NCI-H2196 treated with DMSO at 0.1 percent for 48 hours (cell line): ENCODE measurements at regions not wholly inside any gene's neighbourhood (a gene's known extent, or its start where the extent isn't known, plus 50 kb on each side); places are given as distances from the start of the nearest gene placed in this dataset.

Experiments
- DNase-seq: peaks from one replicate; lab custom pipeline; 2025; ENCODE audit not compliant: unreplicated experiment; lab: John Stamatoyannopoulos, UW

DNA sequence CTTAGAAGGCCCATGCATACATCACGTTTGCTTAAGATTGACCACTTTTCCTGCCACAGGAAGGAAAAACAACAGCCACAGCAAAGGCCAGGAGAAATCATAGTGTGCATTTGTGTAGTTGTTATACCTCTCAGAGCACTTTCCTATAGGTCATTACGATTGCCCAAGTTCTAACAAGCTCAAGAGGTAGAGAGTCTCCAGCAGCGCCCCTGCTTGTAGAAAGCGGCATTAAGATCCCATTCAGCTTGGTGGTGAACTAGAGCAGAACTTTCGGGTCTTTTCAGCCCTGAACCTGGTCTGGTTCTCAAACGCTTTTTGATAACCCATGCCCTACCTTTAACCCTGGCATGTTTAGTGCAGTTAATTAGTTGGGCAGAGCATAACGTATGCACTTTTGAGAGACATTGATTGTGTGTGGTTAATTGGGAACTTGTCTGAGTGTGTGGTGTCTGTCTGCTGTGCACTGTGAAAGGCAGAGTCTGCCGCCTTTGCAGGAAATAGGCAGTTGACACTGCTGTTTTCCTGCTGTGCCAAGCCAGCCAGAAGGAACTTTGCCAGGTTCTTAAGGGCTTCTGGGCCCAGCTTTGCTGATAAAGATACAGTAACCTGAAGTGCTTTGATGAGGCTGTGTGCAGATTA, 109.9 kb upstream of the CLMP start:
- DNase-seq, result peak; percentile 14

DNA sequence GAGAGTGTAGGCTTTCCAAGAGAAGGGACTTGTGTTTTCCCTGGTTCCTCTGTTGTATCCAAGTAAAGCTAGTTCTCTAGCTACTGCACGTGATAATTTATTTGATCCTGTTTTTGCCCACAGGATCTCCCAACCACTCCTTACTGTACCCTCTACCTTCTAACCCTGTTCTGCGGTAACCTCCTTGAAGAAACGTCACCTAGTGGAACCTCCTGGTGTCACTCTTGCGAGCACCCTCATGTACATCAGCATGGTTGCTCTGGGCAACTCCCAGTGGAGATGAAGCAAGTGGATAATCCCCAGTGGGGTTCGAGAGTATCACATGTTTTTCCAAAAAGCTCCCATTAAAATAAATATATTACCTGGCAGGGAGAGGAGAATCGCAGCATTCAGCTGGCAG, 108.9 kb upstream of the CLMP start:
- no peak for DNase-seq

DNA sequence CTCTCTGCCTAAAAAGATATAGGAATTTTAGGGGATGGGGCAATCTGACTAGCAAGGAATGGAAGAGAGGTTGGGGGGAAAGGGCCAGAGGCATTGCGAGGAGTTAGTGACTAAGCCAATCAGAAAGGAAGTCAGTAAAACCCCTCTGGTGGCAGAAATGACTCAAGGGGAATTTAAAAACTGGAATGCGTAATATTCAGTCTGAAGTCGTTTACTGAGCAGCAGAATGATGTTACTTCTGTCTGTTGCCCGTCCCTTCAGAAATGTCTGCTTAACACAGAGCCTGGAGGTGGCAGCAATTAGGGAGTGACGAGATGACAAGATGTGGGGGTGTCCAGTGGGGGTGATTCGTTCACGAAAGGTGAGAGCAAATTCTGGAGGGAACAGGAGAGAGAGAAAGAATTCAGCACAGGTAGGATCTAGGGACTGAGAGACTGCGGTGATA, 107.7 kb upstream of the CLMP start:
- DNase-seq, result no peak

DNA sequence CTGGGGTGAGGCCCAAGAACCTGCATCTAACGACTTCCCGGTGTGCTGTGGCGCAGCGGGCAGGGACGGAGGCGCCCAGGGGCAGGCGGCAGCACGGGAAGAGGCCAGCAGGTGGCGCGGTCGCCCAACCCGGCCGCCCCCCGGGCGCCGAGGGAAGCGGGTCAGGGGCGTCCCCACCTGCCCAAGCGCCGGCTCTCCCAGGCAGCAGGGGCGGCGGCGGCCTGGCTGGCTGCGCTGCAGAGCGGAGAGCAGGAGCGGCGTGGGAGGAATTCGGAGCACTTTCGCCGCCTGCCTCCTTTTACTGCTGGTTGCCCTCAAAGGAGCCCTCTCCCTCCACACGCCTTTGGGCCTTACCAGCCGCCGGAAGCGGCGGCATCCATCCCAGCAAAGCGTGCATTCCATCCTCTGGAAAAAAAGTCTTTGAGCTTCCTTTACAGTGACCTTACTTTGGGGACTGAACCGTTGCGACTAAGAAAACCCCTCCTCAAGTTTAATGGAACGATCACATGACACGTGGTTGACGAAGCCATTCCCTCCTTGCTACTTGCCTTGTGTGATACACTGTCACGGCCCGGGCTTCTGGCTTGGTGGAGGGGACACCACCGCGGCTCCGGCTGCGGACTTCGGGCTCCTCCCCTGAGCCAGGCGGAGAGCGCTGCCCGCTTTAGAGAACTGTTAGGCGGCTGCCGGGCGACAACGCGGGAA, 106.8 kb upstream of the CLMP start:
- DNase-seq, result no peak

DNA sequence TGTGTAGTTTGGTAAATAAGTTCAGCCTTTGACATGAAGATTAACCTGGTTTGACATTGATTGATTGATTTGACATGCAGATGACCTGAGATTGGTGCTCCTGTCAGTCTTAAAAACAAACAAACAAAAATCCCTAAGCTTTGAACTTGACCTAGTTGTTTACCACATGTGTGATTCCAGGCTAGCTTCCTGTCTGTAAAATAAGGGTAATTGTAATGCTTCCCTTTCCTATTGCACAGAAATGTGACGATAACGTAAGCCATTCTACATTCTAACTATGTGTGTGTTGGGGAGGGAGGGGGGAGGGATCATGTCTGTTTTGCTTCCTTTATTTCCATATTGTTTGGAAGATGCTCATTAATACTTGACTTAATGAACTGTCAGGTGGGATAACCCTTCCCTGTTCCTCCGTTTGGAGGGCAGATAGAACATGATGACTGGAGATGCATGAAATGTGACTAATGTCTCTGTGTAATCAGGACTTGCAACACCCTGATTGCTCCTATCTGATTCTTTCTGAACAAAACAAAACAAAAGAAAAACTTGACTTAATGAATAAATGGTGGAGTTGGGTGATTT, 106.1 kb upstream of the CLMP start:
- DNase-seq, result no peak

DNA sequence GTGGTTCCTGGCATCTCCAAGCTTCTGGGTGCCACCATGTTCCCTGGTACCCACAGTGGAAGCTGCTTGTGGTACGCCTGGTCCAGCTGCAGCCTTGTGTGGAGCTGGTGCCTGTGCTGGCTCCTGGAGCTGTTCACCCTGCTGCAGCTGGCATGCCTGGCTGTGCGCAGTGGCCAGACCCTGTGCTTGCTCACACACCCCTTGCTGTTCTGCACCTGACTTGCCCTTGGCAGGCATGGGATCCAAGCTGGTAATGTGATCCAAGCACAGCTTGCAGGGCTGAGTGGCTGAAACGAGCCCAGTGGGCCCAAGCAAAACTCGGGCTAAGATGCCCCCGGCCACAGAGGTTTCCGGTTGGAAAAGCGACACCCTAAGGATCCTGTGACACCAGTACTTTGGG, 104.7 kb upstream of the CLMP start:
- no peak for DNase-seq

DNA sequence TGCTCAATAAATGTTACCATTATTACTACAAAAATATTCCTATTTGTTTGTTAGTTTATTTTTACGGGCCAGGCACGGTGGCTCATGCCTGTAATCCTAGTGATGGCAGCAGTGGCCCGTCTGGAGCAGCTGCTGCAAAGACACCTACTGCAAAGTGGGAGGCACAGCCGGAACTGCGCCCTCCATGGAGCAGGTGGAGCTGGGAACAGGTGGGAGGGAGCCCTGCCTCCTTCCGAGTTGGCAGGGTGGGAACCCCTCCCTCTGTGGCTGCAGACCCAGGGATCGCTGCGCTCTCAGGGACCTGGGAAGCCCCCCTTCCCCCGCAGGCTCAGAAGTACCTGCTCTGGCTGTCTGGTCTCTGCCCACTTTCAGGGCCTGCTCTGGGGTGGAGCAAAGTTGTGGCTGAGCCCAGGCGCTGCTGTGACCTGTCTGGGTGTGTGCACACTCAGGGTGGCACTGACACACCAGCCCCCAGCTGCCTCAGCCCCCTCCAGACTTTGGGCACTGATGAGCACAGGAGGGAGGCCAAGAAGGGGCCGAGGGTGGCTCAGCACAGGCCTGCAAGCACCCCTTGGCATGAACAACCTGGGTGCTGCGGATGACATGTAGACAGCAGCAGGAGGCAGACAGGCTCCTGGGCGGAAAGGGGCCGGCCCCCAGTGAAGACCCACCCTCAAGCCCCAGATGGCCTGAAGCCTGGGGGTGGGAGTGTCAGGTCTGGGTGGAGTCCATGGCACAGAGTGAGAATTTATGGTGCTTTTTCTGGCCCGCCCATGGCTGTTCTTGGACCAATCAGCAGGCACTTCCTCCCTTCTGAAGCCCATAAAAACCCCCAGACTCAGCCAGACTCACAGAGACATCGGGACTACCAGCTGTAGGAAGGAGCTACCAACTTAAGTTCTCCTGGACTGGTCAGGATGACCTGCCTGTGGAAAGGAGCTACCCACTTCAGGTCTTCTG, 103.7 kb upstream of the CLMP start:
- no peak for DNase-seq

DNA sequence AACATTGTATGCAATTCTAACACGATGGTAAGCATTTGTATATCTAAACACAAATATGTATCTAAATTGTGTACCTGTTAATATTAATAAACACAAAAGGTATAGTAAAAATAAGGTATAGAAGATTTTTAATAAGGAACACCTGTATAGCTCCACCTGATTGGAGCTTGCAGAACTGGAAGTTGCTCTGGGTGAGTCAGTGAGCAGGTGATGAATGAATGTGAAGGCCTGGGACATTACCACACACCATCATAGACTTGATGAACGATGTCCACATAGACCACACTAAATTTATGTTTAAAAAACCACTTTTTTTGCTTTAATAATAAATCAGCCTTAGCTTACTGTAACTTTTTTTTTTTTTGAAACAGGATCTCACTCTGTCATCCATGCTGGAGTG, 97.6 kb upstream of the CLMP start:
- DNase-seq, result no peak

DNA sequence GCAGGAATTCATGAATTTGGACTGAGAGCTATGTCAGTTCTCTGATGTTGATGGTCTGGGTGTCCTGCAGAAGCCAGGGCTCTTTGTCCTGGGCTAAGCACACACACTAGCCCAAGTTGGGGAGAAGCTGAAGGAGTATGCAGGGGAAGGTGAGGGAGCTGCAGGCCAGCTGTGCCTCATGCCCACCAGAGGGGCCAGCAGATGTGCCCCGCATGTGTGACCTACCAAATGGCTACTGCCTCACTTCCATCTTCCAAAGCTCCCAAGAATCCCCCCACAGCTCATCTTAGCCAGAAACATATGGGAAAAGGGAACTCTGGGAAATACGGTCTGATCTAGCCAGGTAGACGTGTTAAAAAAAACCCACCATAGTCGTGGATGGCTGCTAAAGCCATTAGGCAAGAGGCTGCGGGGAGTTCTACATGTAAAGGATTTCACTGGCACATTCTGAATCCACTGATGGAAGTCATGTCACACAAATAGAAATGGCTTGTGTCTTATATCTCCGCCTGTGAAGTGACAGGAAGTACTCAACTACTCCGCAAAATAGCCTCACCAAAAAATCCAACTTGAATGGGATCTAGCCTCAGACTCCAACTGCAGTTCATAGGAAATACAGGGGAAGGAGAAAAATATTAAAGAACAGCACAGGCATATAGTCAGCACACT, 96.3 kb upstream of the CLMP start:
- no peak for DNase-seq

DNA sequence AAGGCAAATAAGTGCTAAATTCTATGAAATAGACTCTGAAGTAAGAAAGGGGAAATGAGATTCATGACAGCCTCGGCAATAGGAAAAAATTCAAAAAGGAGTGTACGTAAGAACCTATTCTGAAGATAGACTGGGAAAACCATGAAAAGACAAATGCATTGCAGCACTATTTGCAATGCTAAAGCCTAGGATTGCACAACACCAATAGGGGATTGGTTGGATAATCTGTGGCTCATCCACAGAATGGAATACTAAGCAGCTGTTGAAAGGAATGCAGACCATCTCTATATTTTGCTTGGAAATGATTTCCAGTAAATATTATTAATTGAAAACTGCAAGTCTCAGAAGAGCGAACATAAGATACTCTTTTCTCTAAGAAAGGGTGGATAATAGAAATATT, 91.7 kb upstream of the CLMP start:
- DNase-seq, result no peak

DNA sequence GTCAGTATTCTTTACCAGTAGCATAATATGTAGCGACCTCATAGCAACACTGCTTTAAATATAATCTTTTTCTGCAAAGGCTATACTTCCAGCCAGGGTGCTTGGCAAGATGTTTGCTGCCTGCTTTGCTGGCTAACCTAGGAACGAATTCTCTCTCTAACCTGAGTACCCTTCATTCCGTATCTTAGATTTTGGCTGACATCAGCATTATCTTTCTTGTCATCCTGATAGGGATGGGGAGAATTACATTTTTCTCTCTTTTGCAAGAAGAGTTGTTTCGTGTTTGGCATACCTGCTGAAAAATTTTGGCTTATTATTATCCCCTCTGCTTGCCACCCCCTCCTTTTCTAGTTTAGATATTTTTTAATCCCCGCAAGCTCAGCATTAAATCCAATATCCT, 91.2 kb upstream of the CLMP start:
- DNase-seq, result no peak

DNA sequence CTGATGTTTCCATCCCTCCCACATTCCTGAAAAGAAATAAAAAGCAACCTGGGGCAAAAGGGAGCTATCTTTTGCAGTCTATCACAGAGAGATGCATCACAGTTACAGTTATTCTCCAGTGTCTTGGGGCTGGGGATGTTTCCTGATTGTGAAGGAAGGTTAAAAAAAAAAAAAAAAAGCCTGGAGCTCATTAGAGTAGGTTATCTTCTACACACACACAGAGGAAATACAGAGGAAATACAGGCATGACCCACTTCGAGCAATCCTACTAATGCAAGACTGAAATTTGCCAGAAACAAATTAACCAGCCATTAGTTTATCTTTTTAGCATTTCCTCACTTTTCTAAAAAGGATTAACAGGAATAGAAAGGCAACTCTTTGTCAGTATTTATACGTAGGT, 89.4 kb upstream of the CLMP start:
- no peak for DNase-seq

DNA sequence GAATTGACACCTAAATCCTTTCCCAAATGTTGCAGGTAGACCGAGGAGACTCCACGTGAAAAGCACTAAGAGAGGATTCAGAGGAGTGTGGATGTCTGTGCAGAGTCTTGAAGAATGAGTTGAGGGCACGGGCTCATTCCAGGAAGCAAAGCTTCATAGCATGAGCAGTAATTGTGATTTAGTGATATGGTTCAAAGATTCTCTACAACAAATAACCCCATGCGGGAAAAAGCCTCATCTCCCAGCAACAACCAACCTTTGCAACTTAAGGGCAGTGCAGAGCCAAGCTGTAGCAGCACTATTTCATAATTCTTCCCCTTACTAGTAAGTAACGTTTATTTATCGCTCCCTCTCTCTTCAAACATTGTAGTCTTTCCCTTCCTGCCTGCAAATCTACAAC, 87.5 kb upstream of the CLMP start:
- no peak for DNase-seq

DNA sequence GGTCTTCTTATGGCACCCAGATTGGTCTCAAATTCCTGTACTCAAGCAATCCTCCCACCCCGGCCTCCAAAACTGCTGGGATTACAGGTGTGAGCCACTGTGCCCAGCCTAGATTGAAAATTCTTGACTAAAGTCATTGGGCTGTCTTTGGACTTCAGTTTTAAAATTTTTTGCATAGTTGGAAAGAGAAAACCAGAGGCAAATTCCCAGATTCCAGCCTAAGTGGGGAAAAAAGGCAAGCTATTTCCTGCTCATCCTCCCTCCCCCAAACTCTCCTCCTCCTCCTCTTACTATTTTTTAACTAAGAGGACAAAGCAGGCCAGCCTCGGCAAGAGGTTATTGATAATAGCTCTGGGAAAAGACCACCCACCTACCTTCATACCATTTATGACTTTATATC, 78.6 kb upstream of the CLMP start:
- DNase-seq, result no peak

DNA sequence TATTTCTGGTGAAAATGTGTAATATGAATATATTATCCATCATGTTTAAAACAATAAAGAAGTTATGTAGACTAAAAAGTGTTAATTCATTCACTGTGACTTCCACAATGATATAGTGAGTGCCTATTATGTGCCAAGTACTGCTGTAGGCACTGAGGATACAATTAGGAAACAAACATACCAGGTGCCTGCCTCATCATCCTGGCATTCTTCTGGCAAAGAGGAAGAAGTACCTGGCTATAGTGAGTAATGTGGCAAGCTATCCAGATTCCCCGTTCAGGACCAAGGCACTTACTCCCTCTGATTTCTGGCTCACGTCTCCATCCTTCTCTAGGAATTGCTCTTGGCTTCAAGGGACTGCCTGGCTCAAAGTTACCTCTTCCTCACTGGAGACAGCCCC, 77.5 kb upstream of the CLMP start:
- DNase-seq, result no peak

DNA sequence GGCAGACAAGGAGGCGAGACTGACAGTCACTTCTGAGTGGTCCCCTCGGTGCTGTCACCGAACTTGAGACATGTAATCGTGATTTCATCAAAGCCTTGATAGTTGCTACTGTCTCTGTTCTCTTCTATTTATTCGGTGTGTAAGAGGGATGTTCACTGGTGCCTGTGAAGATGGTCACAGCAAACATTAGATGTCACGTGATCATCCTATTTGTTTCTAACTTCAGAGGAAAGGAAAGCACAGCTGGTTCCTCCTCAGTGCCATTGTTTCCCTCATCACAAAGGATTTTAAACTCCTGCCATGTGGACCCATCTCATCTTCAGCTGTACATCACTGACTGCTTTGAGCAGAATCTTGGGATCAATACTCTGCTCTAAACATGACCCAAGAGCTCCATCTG, 73.1 kb upstream of the CLMP start:
- no peak for DNase-seq

DNA sequence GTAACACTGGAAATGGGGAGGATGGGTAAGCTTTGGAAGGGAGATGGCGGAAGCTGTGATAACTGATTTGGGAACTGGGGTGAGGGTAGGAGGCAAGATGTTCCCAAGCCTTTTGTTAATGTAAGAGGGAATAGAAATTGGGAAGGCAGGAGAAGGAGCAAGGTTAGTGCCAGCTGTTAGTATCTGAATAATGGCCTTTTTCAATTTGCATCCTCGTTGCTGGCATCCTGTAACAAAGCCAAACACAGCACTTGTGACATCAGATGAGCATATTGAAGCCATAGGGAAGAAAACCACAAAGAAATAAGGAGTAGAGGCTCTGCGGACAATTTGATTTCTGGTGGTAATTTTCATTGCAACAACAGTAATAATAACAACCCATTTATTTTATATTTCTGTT, 70.9 kb upstream of the CLMP start:
- DNase-seq, result no peak

DNA sequence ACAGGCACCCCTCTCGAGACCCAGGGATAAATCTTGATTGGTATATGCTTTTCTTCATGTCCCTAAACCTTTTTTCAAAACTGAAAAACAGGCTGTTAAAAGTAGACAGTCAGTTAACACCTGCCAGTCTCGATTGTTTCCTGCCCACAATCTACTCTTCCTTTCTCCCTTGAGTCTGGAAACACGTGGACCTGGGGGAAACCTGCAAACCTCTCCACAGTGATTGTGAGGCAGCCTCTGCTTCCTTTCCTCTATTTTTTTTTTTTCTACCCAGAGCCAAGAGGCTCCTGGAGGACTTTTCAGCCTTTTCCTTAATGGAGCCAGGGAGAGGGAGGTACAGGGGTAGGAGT, 69.4 kb upstream of the CLMP start:
- no peak for DNase-seq

DNA sequence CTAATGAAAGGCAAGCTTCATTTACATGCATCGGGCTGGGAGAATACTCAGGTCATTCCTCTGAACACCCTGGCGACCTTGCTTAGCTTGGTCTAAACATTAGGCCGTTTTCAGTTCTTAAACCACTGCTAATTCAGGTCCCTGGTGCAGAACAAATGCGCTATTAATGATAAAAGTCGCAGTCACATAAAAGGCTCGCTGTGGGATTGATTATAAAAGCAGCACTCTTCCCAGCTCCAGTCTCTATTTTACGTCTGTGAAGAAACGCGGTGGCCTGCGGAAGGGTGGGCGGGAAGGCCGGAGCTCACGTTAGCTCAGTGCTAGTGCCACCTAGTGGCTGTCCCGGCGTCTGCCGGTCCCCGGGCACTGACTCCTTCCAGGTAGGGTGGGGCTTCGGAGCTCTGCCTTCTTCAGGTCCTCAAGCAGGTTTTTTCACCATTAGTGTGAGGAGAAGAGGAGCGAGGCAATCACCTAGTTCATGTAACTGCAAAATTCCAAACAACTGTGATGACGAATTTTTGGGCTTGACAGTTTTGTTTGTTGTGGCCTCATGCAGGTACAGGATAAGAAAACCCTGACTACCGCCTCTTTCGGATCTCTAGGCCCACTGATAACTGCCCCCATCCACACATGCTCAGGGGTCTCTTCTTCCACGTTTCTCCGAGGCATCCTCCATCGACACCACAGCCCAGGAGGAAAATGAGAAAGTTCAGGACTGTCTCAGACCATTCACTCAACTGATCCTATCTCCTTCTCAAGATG, 66.5 kb upstream of the CLMP start:
- DNase-seq, result no peak

DNA sequence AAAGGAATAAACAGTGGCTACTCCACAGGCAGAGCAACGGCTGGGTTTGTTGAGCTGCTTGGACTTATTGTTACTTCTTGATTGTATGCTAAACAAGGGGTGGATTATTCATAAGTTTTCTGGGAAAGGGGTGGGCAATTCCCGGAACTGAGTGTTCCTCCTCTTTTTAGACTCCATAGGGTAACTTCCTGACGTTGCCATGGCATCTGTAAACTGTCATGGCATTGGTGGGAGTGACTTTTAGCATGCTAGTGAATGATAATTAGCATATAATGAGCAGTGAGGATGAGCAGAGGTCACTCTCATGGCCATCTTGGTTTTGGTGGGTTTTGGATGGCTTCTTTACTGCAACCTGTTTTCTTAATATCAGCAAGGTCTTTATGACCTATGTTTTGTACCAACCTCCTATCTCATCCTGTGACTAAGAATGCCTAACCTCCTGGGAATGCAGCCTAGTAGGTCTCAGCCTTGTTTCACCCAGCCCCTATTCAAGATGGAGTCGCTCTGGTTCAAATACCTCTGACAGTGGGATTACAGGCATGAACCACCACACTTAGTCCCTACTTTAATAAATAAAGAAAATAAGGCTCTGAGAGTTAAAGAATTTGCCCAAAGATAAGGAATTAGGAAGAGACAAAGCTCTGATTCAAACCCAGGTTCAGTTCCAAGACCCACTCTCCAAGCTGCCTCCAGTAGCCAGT, 65.6 kb upstream of the CLMP start:
- no peak for DNase-seq
